ENCODE measurements at regions not wholly inside any gene's neighbourhood (a gene's known extent, or its start where the extent isn't known, plus 50 kb on each side); places are given as distances from the start of the nearest gene placed in this dataset.

DNA sequence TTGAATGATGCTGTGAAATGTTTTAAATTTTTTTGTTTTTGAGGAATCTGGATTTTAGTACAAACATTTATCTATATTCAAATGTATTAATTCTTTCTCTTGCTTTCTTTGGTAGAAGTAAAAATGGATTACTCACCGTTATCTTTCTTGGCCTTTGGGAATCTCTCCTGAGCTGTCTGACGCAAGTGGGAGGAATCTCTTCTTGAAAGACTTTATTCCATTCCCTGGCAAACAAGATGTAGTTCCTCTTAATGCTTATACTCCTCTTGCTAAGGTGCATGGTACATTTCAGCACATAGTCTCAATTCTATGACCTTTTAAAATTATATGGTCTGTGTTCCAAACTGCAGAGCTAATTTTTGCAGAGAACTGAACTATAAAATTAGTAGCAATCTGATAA lies 246.2 kb upstream of the SLC10A2 start:
- no peak for DNase-seq

DNA sequence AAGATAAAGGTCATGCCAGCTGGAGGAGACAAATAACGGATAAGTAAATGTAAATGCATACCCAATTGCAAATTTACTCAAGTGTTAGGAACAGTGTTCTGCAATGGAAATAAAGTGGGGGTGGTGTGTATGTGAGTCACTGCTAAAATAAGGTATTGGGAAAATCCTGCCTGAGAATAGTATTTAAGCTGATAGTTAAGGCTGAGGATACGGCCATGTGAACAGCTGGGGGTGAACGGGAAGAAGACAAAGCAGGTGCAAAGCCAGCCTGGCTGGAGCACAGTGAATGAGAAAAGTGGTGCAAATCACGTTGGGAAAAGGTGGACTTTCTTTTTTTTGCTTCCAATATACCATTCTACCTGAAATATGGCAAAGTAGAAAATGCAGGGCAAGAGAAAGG lies 242.4 kb upstream of the SLC10A2 start:
- no peak for DNase-seq

- DNase-seq: no peak
Observed at GRCh38 chr13:103306163-103306562, 239.9 kb upstream of the SLC10A2 start.

GRCh38 chr13:103303078-103303651 lies 236.9 kb upstream of the SLC10A2 start:
- DNase-seq: no peak

GRCh38 chr13:103302676-103303075 lies 236.5 kb upstream of the SLC10A2 start:
- no peak for DNase-seq

GRCh38 chr13:103299079-103299478 lies 232.9 kb upstream of the SLC10A2 start:
- DNase-seq: no peak

DNA sequence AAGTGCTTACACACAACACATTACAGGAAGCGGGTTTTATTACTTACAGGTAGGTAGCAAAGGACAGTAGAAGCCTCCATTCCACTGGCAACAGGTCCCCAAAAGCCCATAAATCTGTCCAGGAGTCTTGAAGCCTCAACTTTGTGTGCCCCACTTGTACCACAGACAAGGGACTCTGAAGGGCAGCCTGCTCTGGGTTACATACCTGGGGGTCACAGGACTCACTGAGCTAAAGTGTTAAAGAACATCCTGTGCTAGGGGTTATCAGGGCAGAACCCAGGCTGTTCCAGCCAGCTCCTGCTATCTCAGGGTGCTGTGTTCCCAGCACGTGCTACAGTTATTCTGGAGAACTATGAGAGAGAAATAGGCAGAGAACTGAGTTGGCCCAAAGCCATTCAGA lies 230.9 kb upstream of the SLC10A2 start:
- DNase-seq: no peak

GRCh38 chr13:103291798-103292572 lies 225.8 kb upstream of the SLC10A2 start:
- DNase-seq: no peak

GRCh38 chr13:103291226-103291625 lies 225.0 kb upstream of the SLC10A2 start:
- no peak for DNase-seq

- DNase-seq: no peak
Observed at GRCh38 chr13:103289681-103290080, 223.5 kb upstream of the SLC10A2 start.

DNA sequence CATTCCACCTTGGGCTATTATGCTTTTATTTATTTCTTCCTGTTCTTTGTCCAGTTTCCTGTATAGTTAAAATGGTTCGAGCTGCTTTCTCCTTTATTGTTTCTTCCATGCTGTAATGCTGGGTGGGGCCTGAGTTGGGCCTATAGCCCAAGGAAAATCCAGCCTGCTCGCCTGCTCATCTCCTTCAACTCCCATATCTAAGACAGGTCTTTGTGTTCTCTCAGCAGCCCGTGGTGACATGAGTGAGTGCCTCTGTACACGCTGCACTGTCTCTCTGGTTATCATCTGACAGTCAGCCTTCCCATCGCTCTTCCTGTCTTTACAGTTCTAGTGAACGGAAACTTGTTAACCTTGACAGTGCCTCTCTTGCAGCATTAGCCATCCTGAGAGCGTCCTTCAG lies 221.9 kb upstream of the SLC10A2 start:
- no peak for DNase-seq

DNA sequence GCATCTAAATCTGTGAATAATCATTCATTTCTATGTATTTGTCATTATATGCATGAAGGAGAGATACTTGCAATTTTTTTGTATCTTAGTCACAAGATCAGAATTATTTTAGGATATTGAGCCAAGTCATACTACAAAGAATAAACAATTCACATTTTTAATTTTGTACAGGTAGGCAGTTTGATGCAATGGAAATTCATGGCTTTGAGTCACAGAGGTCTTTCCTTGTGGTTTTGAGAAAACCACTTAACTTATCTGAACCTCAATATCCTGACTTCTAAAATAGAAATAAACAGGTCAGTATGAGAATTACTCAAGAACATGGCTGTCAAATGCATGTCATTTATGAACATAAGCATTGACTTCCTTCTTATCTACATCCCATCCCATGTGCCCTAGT lies 221.4 kb upstream of the SLC10A2 start:
- DNase-seq: no peak

DNA sequence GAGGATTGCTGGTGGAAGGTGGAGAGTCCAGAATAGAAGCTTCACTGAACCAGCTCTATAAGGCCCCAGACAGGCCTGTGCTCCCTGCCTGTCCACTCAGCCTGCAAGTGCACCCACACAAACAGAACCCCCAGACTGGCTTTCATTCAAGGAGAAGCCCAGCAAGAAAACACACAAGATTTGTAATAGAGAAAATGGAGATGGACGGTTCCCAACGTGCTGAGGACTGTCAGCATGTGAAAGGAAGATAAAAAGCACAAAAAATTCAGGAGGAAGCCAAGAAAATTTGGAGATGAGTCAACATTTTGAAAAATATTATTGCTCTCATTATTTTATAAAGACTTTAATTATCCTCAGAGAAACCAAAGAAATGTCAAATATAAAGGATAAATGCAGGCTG lies 218.2 kb upstream of the SLC10A2 start:
- DNase-seq: no peak

- DNase-seq: no peak
Observed at GRCh38 chr13:103283451-103283820, 217.2 kb upstream of the SLC10A2 start.

- no peak for DNase-seq
Observed at GRCh38 chr13:103282571-103283450, 216.6 kb upstream of the SLC10A2 start.

GRCh38 chr13:103277959-103278694 lies 211.9 kb upstream of the SLC10A2 start:
- DNase-seq: no peak

- DNase-seq: peak; percentile 25
Observed at GRCh38 chr13:103276775-103277498, 210.7 kb upstream of the SLC10A2 start.

DNA sequence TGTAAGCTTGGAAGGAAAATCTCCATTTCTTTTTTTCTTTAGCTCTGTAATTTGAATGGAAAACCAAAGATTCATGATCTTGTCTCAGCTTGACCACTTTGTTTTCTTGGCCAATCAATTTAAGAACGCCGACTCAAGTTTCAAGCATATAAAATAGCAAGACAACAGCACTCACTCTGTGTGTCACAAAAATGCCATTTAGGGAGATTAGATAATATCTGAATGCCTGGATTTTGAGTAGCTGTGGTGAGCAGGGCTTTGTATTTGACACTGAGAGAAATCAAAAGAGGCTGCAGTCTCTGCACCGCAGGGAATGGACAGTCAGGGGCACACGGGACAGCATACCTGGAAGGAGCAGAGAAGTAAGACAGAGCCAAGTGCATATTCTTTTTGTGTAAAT lies 209.5 kb upstream of the SLC10A2 start:
- DNase-seq: no peak

GRCh38 chr13:103275081-103275480 lies 208.9 kb upstream of the SLC10A2 start:
- no peak for DNase-seq

DNA sequence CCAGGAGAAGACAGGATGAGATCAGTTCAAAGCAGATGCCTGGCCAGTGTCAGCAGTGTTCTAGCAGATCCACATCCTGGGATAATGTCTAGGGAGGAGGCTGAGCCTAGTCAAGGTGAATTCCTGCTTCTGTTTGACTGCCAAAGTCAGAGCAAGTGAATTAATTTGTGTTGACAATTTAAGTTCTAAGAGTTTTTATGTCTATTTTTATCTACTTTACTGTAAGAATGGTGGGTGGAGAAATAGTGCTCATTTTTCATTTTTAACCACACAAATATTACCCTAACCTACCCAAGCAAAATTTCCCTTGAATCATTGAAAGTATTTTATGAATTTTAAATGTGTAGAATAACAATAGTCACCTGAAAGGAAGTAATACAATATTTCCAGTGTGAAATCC lies 207.6 kb upstream of the SLC10A2 start:
- no peak for DNase-seq

DNA sequence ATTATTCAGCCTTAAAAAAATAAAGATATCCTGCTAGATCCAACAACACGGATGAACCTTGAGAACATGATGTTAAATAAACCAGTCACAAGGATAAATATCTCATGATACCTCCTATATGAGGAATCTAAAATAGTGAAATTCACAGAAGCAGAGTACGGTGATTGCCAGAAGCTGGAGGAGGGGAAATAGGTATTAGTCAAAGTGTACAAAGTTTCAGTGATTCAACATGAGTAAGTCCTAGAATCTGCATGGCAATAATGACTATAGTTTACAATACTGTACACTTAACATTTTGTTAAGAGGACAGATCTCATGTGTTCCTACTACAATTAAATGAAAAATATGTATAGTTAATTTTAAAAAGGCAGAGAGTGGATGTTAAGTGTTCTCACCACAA lies 206.6 kb upstream of the SLC10A2 start:
- DNase-seq: no peak

GRCh38 chr13:103263448-103263847 lies 197.2 kb upstream of the SLC10A2 start:
- DNase-seq: no peak
